Mesothelial cell of epicardium (in vitro differentiated cells): ENCODE measurements at regions not wholly inside any gene's neighbourhood (a gene's known extent, or its start where the extent isn't known, plus 50 kb on each side); places are given as distances from the start of the nearest gene placed in this dataset.
"Not testable (repeated sequence)": the region's sequence is repeated elsewhere in the genome, so short reads cannot be mapped to it uniquely, and the experiment has no call there.

ENCODE experiments used
- DNase-seq, 2 experiments: peaks; one replicate each; pipeline ENCODE4 v3.0.0; 2021; ENCODE audit warnings: low spot score in 2 of 2; ENCODE audit not compliant: unreplicated experiment in 2 of 2
- H3K27ac Mint-ChIP-seq: 2 replicates; pipeline ENCODE4 v1.8.0; 2021; ENCODE audit warnings: mixed read lengths
- H3K27me3 Mint-ChIP-seq: 2 replicates; pipeline ENCODE4 v1.8.0; 2021; ENCODE audit warnings: low read depth, mixed read lengths
- H3K36me3 Mint-ChIP-seq: 2 replicates; pipeline ENCODE4 v1.8.0; 2021; ENCODE audit warnings: mixed read lengths
- H3K4me1 Mint-ChIP-seq: 2 replicates; pipeline ENCODE4 v1.8.0; 2021; ENCODE audit warnings: mixed read lengths
- H3K4me3 Mint-ChIP-seq: 2 replicates; pipeline ENCODE4 v1.8.0; 2021; ENCODE audit warnings: mild to moderate bottlenecking, moderate library complexity, mixed read lengths
- H3K9me3 Mint-ChIP-seq: 2 replicates; pipeline ENCODE4 v1.8.0; 2021; ENCODE audit warnings: mixed read lengths
- CTCF ChIP-seq: fragments of 200-600 bp; sonication (generic); IDR thresholded peaks from one replicate; pipeline ENCODE4 v1.5.0; 2021; ENCODE audit warnings: antibody characterized with exemption; ENCODE audit not compliant: unreplicated experiment

- no peaks in the 10 kb centered on the region for H3K27me3 Mint-ChIP-seq
- peak overlapping the region; percentile 84 for H3K27ac Mint-ChIP-seq
- no peak overlapping the region for H3K4me3 Mint-ChIP-seq
- no peaks in the 10 kb centered on the region for H3K9me3 Mint-ChIP-seq
- DNase-seq = no peak
- no peaks in the 10 kb centered on the region for H3K36me3 Mint-ChIP-seq
- TF ChIP-seq CTCF = no peak
- H3K4me1 Mint-ChIP-seq = peaks cover 39% of the 10 kb centered on the region
Observed at GRCh38 chr20:48331518-48332286, 496.1 kb downstream of the PREX1 start.

GRCh38 chr20:48329676-48330664, 497.8 kb downstream of the PREX1 start:
- no peaks in the 10 kb centered on the region for H3K36me3 Mint-ChIP-seq
- H3K9me3 Mint-ChIP-seq = no peaks in the 10 kb centered on the region
- H3K27ac Mint-ChIP-seq = no peak overlapping the region
- H3K4me1 Mint-ChIP-seq = peaks cover 39% of the 10 kb centered on the region
- H3K4me3 Mint-ChIP-seq = no peak overlapping the region
- no peaks in the 10 kb centered on the region for H3K27me3 Mint-ChIP-seq
- no peak for DNase-seq
- no peak for TF ChIP-seq CTCF

- H3K36me3 Mint-ChIP-seq = no peaks in the 10 kb centered on the region
- H3K9me3 Mint-ChIP-seq = no peaks in the 10 kb centered on the region
- no peak overlapping the region for H3K4me3 Mint-ChIP-seq
- no peak for TF ChIP-seq CTCF
- no peaks in the 10 kb centered on the region for H3K27me3 Mint-ChIP-seq
- DNase-seq = no peak
- H3K27ac Mint-ChIP-seq = no peak overlapping the region
- peaks cover 39% of the 10 kb centered on the region for H3K4me1 Mint-ChIP-seq
Observed at GRCh38 chr20:48329031-48329615, 498.7 kb downstream of the PREX1 start.

GRCh38 chr20:48327848-48328247, 500.0 kb downstream of the PREX1 start:
- H3K4me3 Mint-ChIP-seq = not testable (repeated sequence)

GRCh38 chr20:48326868-48327267, 500.9 kb downstream of the PREX1 start:
- DNase-seq = no peak
- H3K4me1 Mint-ChIP-seq = peaks cover 30% of the 10 kb centered on the region
- no peak for TF ChIP-seq CTCF
- no peaks in the 10 kb centered on the region for H3K27me3 Mint-ChIP-seq
- no peaks in the 10 kb centered on the region for H3K36me3 Mint-ChIP-seq
- H3K27ac Mint-ChIP-seq = no peak overlapping the region
- no peaks in the 10 kb centered on the region for H3K9me3 Mint-ChIP-seq
- H3K4me3 Mint-ChIP-seq = no peak overlapping the region

More at GRCh38 chr20:48327848-48328247, 500.0 kb downstream of the PREX1 start:
- H3K27ac Mint-ChIP-seq, H3K9me3 Mint-ChIP-seq, H3K36me3 Mint-ChIP-seq, H3K27me3 Mint-ChIP-seq, DNase-seq: not testable (repeated sequence)
- peaks cover 39% of the 10 kb centered on the region for H3K4me1 Mint-ChIP-seq

GRCh38 chr20:48326434-48326691, 501.4 kb downstream of the PREX1 start:
- no peaks in the 10 kb centered on the region for H3K36me3 Mint-ChIP-seq
- H3K4me1 Mint-ChIP-seq = peaks cover 27% of the 10 kb centered on the region
- no peak overlapping the region for H3K27ac Mint-ChIP-seq
- H3K27me3 Mint-ChIP-seq = no peaks in the 10 kb centered on the region
- no peak overlapping the region for H3K4me3 Mint-ChIP-seq
- no peak for TF ChIP-seq CTCF
- no peaks in the 10 kb centered on the region for H3K9me3 Mint-ChIP-seq
- DNase-seq = no peak
